IPS DF 19.7 (cell line): ENCODE measurements at regions not wholly inside any gene's neighbourhood (a gene's known extent, or its start where the extent isn't known, plus 50 kb on each side); places are given as distances from the start of the nearest gene placed in this dataset.
"Not testable (repeated sequence)": the region's sequence is repeated elsewhere in the genome, so short reads cannot be mapped to it uniquely, and the experiment has no call there.

Experiments
- DNase-seq: peaks from one replicate; pipeline ENCODE4 v3.0.0-alpha.2; 2013; ENCODE audit warnings: low read depth, low spot score

- no peak for DNase-seq
Observed at GRCh38 chr14:51342226-51342625, 102.2 kb downstream of the TMX1 start.

- DNase-seq: no peak
Observed at GRCh38 chr14:51351997-51352396, 112.0 kb downstream of the TMX1 start.

- DNase-seq: no peak
Observed at GRCh38 chr14:51353901-51354300, 113.9 kb downstream of the TMX1 start.

- no peak for DNase-seq
Observed at GRCh38 chr14:51354846-51355245, 114.8 kb downstream of the TMX1 start.

- DNase-seq: no peak
Observed at GRCh38 chr14:51356381-51356780, 116.3 kb downstream of the TMX1 start.

GRCh38 chr14:51357250-51357649 lies 117.2 kb downstream of the TMX1 start:
- DNase-seq: no peak

GRCh38 chr14:51360592-51360991 lies 120.5 kb downstream of the TMX1 start:
- no peak for DNase-seq

- no peak for DNase-seq
Observed at GRCh38 chr14:51365241-51365965, 125.4 kb downstream of the TMX1 start.

GRCh38 chr14:51366460-51366859 lies 126.4 kb downstream of the TMX1 start:
- DNase-seq: not testable (repeated sequence)

- DNase-seq: not testable (repeated sequence)
Observed at GRCh38 chr14:51366866-51367599, 127.0 kb downstream of the TMX1 start.

GRCh38 chr14:51367600-51367931 lies 127.5 kb downstream of the TMX1 start:
- no peak for DNase-seq

- no peak for DNase-seq
Observed at GRCh38 chr14:51368721-51369163, 128.7 kb downstream of the TMX1 start.

- no peak for DNase-seq
Observed at GRCh38 chr14:51369814-51370213, 129.8 kb downstream of the TMX1 start.

- no peak for DNase-seq
Observed at GRCh38 chr14:51370758-51371386, 130.8 kb downstream of the TMX1 start.

- DNase-seq: not testable (repeated sequence)
Observed at GRCh38 chr14:51377186-51377585, 137.1 kb downstream of the TMX1 start.

GRCh38 chr14:51382506-51382905 lies 142.5 kb downstream of the TMX1 start:
- DNase-seq: no peak

- no peak for DNase-seq
Observed at GRCh38 chr14:51386411-51386810, 146.4 kb downstream of the TMX1 start.

GRCh38 chr14:51386983-51387735 lies 147.1 kb downstream of the TMX1 start:
- DNase-seq: no peak

- DNase-seq: no peak
Observed at GRCh38 chr14:51392416-51392815, 152.4 kb downstream of the TMX1 start.

GRCh38 chr14:51394384-51394783 lies 154.3 kb downstream of the TMX1 start:
- DNase-seq: no peak

GRCh38 chr14:51394804-51395203 lies 154.8 kb downstream of the TMX1 start:
- DNase-seq: no peak

- no peak for DNase-seq
Observed at GRCh38 chr14:51395361-51395849, 155.4 kb downstream of the TMX1 start.
